Muscle layer of colon (tissue), 2 donors: ENCODE measurements at regions not wholly inside any gene's neighbourhood (a gene's known extent, or its start where the extent isn't known, plus 50 kb on each side); places are given as distances from the start of the nearest gene placed in this dataset.

ENCODE experiments used
- H3K27ac ChIP-seq: one replicate; pipeline ENCODE4 v1.7.0; 2013; ENCODE audit warnings: low read depth, mild to moderate bottlenecking, low read length, moderate library complexity
- H3K27me3 ChIP-seq, 2 donors: one replicate each; pipeline ENCODE4 v1.7.0; 2013; ENCODE audit warnings: low read length in 2 of 2, mild to moderate bottlenecking in 2 of 2; ENCODE audit not compliant: insufficient read depth in 2 of 2, control insufficient read depth in 1 of 2
- H3K36me3 ChIP-seq: one replicate; pipeline ENCODE4 v1.7.0; 2013; ENCODE audit warnings: mild to moderate bottlenecking, low read length; ENCODE audit not compliant: insufficient read depth
- H3K4me1 ChIP-seq: one replicate; pipeline ENCODE4 v1.7.0; 2013; ENCODE audit warnings: mild to moderate bottlenecking, low read length; ENCODE audit not compliant: insufficient read depth
- H3K4me3 ChIP-seq, 2 donors: one replicate each; pipeline ENCODE4 v1.7.0; 2013; ENCODE audit warnings: low read length in 2 of 2, low read depth in 1 of 2, mild to moderate bottlenecking in 1 of 2, moderate library complexity in 1 of 2
- H3K9ac ChIP-seq: one replicate; pipeline ENCODE4 v1.7.0; 2013; ENCODE audit warnings: low read length
- H3K9me3 ChIP-seq: one replicate; pipeline ENCODE4 v1.7.0; 2013; ENCODE audit warnings: mild to moderate bottlenecking, low read length
- donor health status: abdominal sarcoma.
- donor health status: Adenocarcinoma of cecum.

- Histone ChIP-seq H3K27ac (no peak overlapping the region), H3K36me3 (no peaks in the 10 kb centered on the region), H3K9ac (no peak overlapping the region), H3K9me3 (no peaks in the 10 kb centered on the region), H3K4me1 (no peaks in the 10 kb centered on the region), H3K27me3 (no peaks in the 10 kb centered on the region), H3K4me3 (no peak overlapping the region)
These were observed 147.5 kb downstream of the TSEN15 start for GRCh38 chr1:184199036-184199435.

- Histone ChIP-seq H3K27ac (no peak overlapping the region), H3K27me3 (no peaks in the 10 kb centered on the region), H3K9me3 (no peaks in the 10 kb centered on the region), H3K36me3 (no peaks in the 10 kb centered on the region), H3K4me1 (no peaks in the 10 kb centered on the region), H3K4me3 (no peak overlapping the region), H3K9ac (no peak overlapping the region)
These were observed 148.0 kb downstream of the TSEN15 start for GRCh38 chr1:184199438-184200085.

GRCh38 chr1:184208622-184209021 is 157.1 kb downstream of the TSEN15 start:
- Histone ChIP-seq H3K27me3 (no peaks in the 10 kb centered on the region), H3K4me1 (no peaks in the 10 kb centered on the region), H3K27ac (no peak overlapping the region), H3K9ac (no peak overlapping the region), H3K4me3 (no peak overlapping the region), H3K9me3 (no peaks in the 10 kb centered on the region), H3K36me3 (no peaks in the 10 kb centered on the region)

- Histone ChIP-seq H3K27ac (no peak overlapping the region), H3K9ac (no peak overlapping the region), H3K4me3 (no peak overlapping the region), H3K4me1 (no peaks in the 10 kb centered on the region), H3K36me3 (no peaks in the 10 kb centered on the region), H3K9me3 (no peaks in the 10 kb centered on the region), H3K27me3 (no peaks in the 10 kb centered on the region)
These were observed 158.5 kb downstream of the TSEN15 start for GRCh38 chr1:184210031-184210430.

GRCh38 chr1:184210862-184211261 is 159.3 kb downstream of the TSEN15 start:
- Histone ChIP-seq H3K4me1 (no peaks in the 10 kb centered on the region), H3K4me3 (no peak overlapping the region), H3K9ac (no peak overlapping the region), H3K27ac (no peak overlapping the region), H3K36me3 (no peaks in the 10 kb centered on the region), H3K9me3 (no peaks in the 10 kb centered on the region), H3K27me3 (no peaks in the 10 kb centered on the region)

GRCh38 chr1:184212649-184213314 is 161.3 kb downstream of the TSEN15 start:
- Histone ChIP-seq H3K36me3 (no peaks in the 10 kb centered on the region), H3K27me3 (no peaks in the 10 kb centered on the region), H3K27ac (no peak overlapping the region), H3K9ac (no peak overlapping the region), H3K4me1 (no peaks in the 10 kb centered on the region), H3K4me3 (no peak overlapping the region), H3K9me3 (no peaks in the 10 kb centered on the region)

GRCh38 chr1:184214128-184214527 is 162.6 kb downstream of the TSEN15 start:
- Histone ChIP-seq H3K4me3 (no peak overlapping the region), H3K4me1 (no peaks in the 10 kb centered on the region), H3K27ac (no peak overlapping the region), H3K9me3 (no peaks in the 10 kb centered on the region), H3K27me3 (no peaks in the 10 kb centered on the region), H3K36me3 (no peaks in the 10 kb centered on the region), H3K9ac (no peak overlapping the region)

GRCh38 chr1:184215274-184215925 is 163.9 kb downstream of the TSEN15 start:
- Histone ChIP-seq H3K4me3 (no peak overlapping the region), H3K36me3 (no peaks in the 10 kb centered on the region), H3K4me1 (no peaks in the 10 kb centered on the region), H3K27ac (no peak overlapping the region), H3K9me3 (no peaks in the 10 kb centered on the region), H3K27me3 (no peaks in the 10 kb centered on the region), H3K9ac (no peak overlapping the region)

GRCh38 chr1:184218458-184219075 is 167.0 kb downstream of the TSEN15 start:
- Histone ChIP-seq H3K27me3 (no peaks in the 10 kb centered on the region), H3K9ac (no peak overlapping the region), H3K27ac (no peak overlapping the region), H3K4me1 (no peaks in the 10 kb centered on the region), H3K4me3 (no peak overlapping the region), H3K9me3 (no peaks in the 10 kb centered on the region), H3K36me3 (no peaks in the 10 kb centered on the region)

GRCh38 chr1:184219414-184219813 is 167.4 kb upstream of the C1orf21 start:
- Histone ChIP-seq H3K4me3 (no peak overlapping the region), H3K9me3 (no peaks in the 10 kb centered on the region), H3K9ac (no peak overlapping the region), H3K27ac (no peak overlapping the region), H3K27me3 (no peaks in the 10 kb centered on the region), H3K4me1 (no peaks in the 10 kb centered on the region), H3K36me3 (no peaks in the 10 kb centered on the region)

- H3K27ac ChIP-seq, result no peak overlapping the region
- H3K27me3 ChIP-seq, result no peaks in the 10 kb centered on the region
- H3K9ac ChIP-seq, result no peak overlapping the region
- no peaks in the 10 kb centered on the region for H3K4me1 ChIP-seq
- no peak overlapping the region for H3K4me3 ChIP-seq
- no peaks in the 10 kb centered on the region for H3K9me3 ChIP-seq
- no peaks in the 10 kb centered on the region for H3K36me3 ChIP-seq
These were observed 166.9 kb upstream of the C1orf21 start for GRCh38 chr1:184219883-184220282.
